Gastrocnemius medialis (tissue), 4 donors: ENCODE measurements at regions not wholly inside any gene's neighbourhood (a gene's known extent, or its start where the extent isn't known, plus 50 kb on each side); places are given as distances from the start of the nearest gene placed in this dataset.

Experiments used
- POLR2A ChIP-seq, 2 donors: fragments of 450-650 bp; IDR thresholded peaks; one replicate each; pipeline ENCODE4 v1.6.1; 2017; ENCODE audit warnings: antibody characterized with exemption in 2 of 2, mild to moderate bottlenecking in 2 of 2, moderate library complexity in 2 of 2
- TF ChIP-seq, protein P1 (sequence below), 5 experiments: fragments of 450-650 bp in 3 of 5; fragments of 200-600 bp in 2 of 5; sonication (generic) in 2 of 5; IDR thresholded peaks in 4 of 5; conservative IDR thresholded peaks in 1 of 5; 1 replicate in 4 of 5; 2 replicates in 1 of 5; pipeline ENCODE4 v1.5.1; 2016 to 2019; ENCODE audit warnings: antibody characterized with exemption in 5 of 5, mild to moderate bottlenecking in 3 of 5, moderate library complexity in 3 of 5

DNA sequence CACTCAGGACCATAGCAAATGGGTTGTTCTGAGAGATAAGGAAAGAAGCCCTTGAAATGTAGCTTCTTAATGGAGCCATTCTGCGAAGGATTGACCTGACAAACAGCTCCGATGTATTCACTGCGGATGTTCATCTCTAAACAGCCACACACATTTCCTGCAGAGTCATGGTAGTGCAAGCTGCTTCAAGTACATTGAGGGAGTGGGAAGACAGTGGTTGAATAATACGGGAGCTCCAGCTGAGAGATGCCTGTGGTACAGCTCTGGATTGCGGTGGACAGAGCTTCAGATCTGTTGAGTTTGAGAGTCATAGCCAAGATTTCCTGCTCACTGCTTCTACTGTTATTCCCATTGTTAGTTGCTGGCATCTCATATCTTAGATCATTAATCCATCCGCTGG is 86.6 kb downstream of the ZBTB18 start:
- TF ChIP-seq, protein P1, sequence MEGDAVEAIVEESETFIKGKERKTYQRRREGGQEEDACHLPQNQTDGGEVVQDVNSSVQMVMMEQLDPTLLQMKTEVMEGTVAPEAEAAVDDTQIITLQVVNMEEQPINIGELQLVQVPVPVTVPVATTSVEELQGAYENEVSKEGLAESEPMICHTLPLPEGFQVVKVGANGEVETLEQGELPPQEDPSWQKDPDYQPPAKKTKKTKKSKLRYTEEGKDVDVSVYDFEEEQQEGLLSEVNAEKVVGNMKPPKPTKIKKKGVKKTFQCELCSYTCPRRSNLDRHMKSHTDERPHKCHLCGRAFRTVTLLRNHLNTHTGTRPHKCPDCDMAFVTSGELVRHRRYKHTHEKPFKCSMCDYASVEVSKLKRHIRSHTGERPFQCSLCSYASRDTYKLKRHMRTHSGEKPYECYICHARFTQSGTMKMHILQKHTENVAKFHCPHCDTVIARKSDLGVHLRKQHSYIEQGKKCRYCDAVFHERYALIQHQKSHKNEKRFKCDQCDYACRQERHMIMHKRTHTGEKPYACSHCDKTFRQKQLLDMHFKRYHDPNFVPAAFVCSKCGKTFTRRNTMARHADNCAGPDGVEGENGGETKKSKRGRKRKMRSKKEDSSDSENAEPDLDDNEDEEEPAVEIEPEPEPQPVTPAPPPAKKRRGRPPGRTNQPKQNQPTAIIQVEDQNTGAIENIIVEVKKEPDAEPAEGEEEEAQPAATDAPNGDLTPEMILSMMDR (IDR thresholded peaks at IDR 0.05 in 4 of 5, conservative IDR thresholded peaks at IDR 0.05 in 1 of 5), result no peak
- TF ChIP-seq POLR2A (IDR thresholded peaks at IDR 0.05), result no peak
